Endodermal cell (in vitro differentiated cells): ENCODE measurements at regions not wholly inside any gene's neighbourhood (a gene's known extent, or its start where the extent isn't known, plus 50 kb on each side); places are given as distances from the start of the nearest gene placed in this dataset.
A peak's percentile ranks its signal among the peaks of the same experiment; 100 is the strongest.

Source experiments
- DNase-seq: peaks from one replicate; pipeline ENCODE4 v3.0.0-alpha.2; 2017
- H3K27ac ChIP-seq: 2 replicates; pipeline ENCODE4 v1.5.1; 2013; ENCODE audit warnings: mild to moderate bottlenecking, low read depth, low read length, moderate library complexity
- H3K27me3 ChIP-seq: 2 replicates; pipeline ENCODE4 v1.6.1; 2013; ENCODE audit warnings: mild to moderate bottlenecking, low read length, moderate library complexity; ENCODE audit not compliant: insufficient read depth, control insufficient read depth, poor library complexity, severe bottlenecking
- H3K36me3 ChIP-seq: 2 replicates; pipeline ENCODE4 v1.7.0; 2013; ENCODE audit warnings: mild to moderate bottlenecking, low read length, moderate library complexity; ENCODE audit not compliant: control insufficient read depth, insufficient read depth
- H3K4me1 ChIP-seq: one replicate; pipeline ENCODE4 v1.7.0; 2013; ENCODE audit warnings: low read length; ENCODE audit not compliant: control insufficient read depth, insufficient read depth
- H3K4me3 ChIP-seq: 2 replicates; pipeline ENCODE4 v1.5.1; 2013; ENCODE audit warnings: mild to moderate bottlenecking, low read length, moderate library complexity
- H3K9ac ChIP-seq: 2 replicates; pipeline ENCODE4 v1.6.1; 2013; ENCODE audit warnings: mild to moderate bottlenecking, low read length, moderate library complexity; ENCODE audit not compliant: poor library complexity, severe bottlenecking; ENCODE audit errors: extremely low read depth
- H3K9me3 ChIP-seq: 2 replicates; pipeline ENCODE4 v1.6.1; 2013; ENCODE audit warnings: mild to moderate bottlenecking, low read length, moderate library complexity; ENCODE audit not compliant: control insufficient read depth
- H3K27ac Mint-ChIP-seq: 2 replicates; pipeline ENCODE4 v1.8.0; 2020; ENCODE audit warnings: mixed read lengths
- H3K27me3 Mint-ChIP-seq: 2 replicates; pipeline ENCODE4 v1.8.0; 2021; ENCODE audit warnings: mild to moderate bottlenecking, mixed read lengths; ENCODE audit not compliant: insufficient read depth
- H3K36me3 Mint-ChIP-seq: 2 replicates; pipeline ENCODE4 v1.8.0; 2020; ENCODE audit warnings: low read depth, mixed read lengths
- H3K4me1 Mint-ChIP-seq: 2 replicates; pipeline ENCODE4 v1.8.0; 2020; ENCODE audit warnings: mixed read lengths
- H3K4me3 Mint-ChIP-seq: 2 replicates; pipeline ENCODE4 v1.8.0; 2020; ENCODE audit warnings: mild to moderate bottlenecking, moderate library complexity, mixed read lengths
- H3K9me3 Mint-ChIP-seq: 2 replicates; pipeline ENCODE4 v1.8.0; 2020; ENCODE audit warnings: mild to moderate bottlenecking, mixed read lengths
- CTCF ChIP-seq: fragments of 200-600 bp; sonication (generic); conservative IDR thresholded peaks from 2 replicates; pipeline ENCODE4 v1.5.0; 2021; ENCODE audit warnings: antibody characterized with exemption, mild to moderate bottlenecking
- WGBS, 2 experiments: methylation state at CpG; one replicate each; pipeline versions ENCODE4 v1.1.5 to v1.1.7; 2013; ENCODE audit warnings: missing lambda C conversion rate in 2 of 2, mixed read lengths in 1 of 2; ENCODE audit not compliant: insufficient coverage in 1 of 2, insufficient read length in 1 of 2; 5-methylcytosine and 5-hydroxymethylcytosine counted together

- Histone ChIP-seq H3K4me1 (peaks cover 3% of the 10 kb centered on the region), H3K36me3 (no peaks in the 10 kb centered on the region), H3K4me3 (no peak overlapping the region), H3K27me3 (peaks cover 52% of the 10 kb centered on the region), H3K27ac (no peak overlapping the region), H3K9me3 (no peaks in the 10 kb centered on the region), H3K9ac (no peak overlapping the region)
- no peaks in the 10 kb centered on the region for H3K36me3 Mint-ChIP-seq
- peaks cover 23% of the 10 kb centered on the region for H3K27me3 Mint-ChIP-seq
- TF ChIP-seq CTCF = no peak
- peaks cover 20% of the 10 kb centered on the region for H3K4me1 Mint-ChIP-seq
- H3K4me3 Mint-ChIP-seq = no peak overlapping the region
- no peak overlapping the region for H3K27ac Mint-ChIP-seq
- peak; percentile 24 for DNase-seq
- 66% methylated on average over 4 of the region's 4 CpGs; no CpG with 5 or more reads in 1 of the 2 experiments for WGBS, 2 experiments
- H3K9me3 Mint-ChIP-seq = no peaks in the 10 kb centered on the region
These were observed 77.5 kb upstream of the GDF10 start for GRCh38 chr10:47222461-47222860.

GRCh38 chr10:47223236-47223635 lies 76.8 kb upstream of the GDF10 start:
- Mint-ChIP-seq H3K4me3 (no peak overlapping the region), H3K4me1 (peaks cover 20% of the 10 kb centered on the region), H3K27ac (no peak overlapping the region), H3K27me3 (peaks cover 26% of the 10 kb centered on the region), H3K9me3 (peaks cover 5% of the 10 kb centered on the region), H3K36me3 (no peaks in the 10 kb centered on the region)
- 67 to 71% methylated on average over 1 of the region's 1 CpG for WGBS, 2 experiments
- peaks cover 3% of the 10 kb centered on the region for H3K4me1 ChIP-seq
- no peak overlapping the region for H3K9ac ChIP-seq
- no peaks in the 10 kb centered on the region for H3K36me3 ChIP-seq
- no peak for TF ChIP-seq CTCF
- no peak overlapping the region for H3K4me3 ChIP-seq
- DNase-seq = peak; percentile 74
- H3K27ac ChIP-seq = no peak overlapping the region
- peaks cover 45% of the 10 kb centered on the region for H3K27me3 ChIP-seq
- peaks cover 2% of the 10 kb centered on the region for H3K9me3 ChIP-seq

GRCh38 chr10:47224546-47225218 lies 75.3 kb upstream of the GDF10 start:
- no peak for TF ChIP-seq CTCF
- WGBS, 2 experiments = 71 to 87% methylated on average over 1 to 2 of the region's 2 CpGs
- H3K4me1 Mint-ChIP-seq = peaks cover 20% of the 10 kb centered on the region

More at GRCh38 chr10:47224546-47225218, 75.3 kb upstream of the GDF10 start:
- peaks cover 23% of the 10 kb centered on the region for H3K27me3 Mint-ChIP-seq
- Histone ChIP-seq H3K27me3 (peaks cover 32% of the 10 kb centered on the region), H3K9me3 (peaks cover 12% of the 10 kb centered on the region), H3K27ac (no peak overlapping the region), H3K4me1 (peaks cover 3% of the 10 kb centered on the region), H3K9ac (no peak overlapping the region), H3K4me3 (no peak overlapping the region), H3K36me3 (no peaks in the 10 kb centered on the region)
- H3K27ac Mint-ChIP-seq = no peak overlapping the region
- H3K36me3 Mint-ChIP-seq = no peaks in the 10 kb centered on the region
- H3K9me3 Mint-ChIP-seq = peaks cover 15% of the 10 kb centered on the region
- no peak for DNase-seq
- H3K4me3 Mint-ChIP-seq = no peak overlapping the region
